ENCODE measurements at regions not wholly inside any gene's neighbourhood (a gene's known extent, or its start where the extent isn't known, plus 50 kb on each side); places are given as distances from the start of the nearest gene placed in this dataset.

DNA sequence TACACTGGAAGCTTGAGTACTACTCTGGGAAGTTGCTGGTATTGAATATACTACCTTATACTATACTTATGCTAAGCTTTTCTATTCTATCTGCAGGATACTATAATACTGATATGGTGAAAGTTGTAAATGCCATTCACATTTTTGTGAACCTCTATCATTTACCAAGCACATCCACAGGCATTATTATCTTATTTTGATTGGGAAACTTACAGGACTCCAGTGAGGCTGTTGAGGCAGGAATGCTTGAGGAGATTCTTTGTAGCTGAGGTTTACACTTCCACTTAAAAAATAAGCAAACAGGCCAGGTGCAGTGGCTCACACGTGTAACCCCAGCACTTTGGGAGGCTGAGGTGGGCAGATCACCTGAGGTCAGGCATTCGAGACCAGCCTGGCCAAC, 442.9 kb downstream of the QKI start:
- H3K9me3 ChIP-seq (ENCODE audit: insufficient read depth, low read length): no peaks in the 10 kb centered on the region
- no peaks in the 10 kb centered on the region for H3K27me3 ChIP-seq (ENCODE audit: low read depth, low read length)
- H3K9ac ChIP-seq (ENCODE audit: low read length): no peak overlapping the region
- TF ChIP-seq, protein P1, sequence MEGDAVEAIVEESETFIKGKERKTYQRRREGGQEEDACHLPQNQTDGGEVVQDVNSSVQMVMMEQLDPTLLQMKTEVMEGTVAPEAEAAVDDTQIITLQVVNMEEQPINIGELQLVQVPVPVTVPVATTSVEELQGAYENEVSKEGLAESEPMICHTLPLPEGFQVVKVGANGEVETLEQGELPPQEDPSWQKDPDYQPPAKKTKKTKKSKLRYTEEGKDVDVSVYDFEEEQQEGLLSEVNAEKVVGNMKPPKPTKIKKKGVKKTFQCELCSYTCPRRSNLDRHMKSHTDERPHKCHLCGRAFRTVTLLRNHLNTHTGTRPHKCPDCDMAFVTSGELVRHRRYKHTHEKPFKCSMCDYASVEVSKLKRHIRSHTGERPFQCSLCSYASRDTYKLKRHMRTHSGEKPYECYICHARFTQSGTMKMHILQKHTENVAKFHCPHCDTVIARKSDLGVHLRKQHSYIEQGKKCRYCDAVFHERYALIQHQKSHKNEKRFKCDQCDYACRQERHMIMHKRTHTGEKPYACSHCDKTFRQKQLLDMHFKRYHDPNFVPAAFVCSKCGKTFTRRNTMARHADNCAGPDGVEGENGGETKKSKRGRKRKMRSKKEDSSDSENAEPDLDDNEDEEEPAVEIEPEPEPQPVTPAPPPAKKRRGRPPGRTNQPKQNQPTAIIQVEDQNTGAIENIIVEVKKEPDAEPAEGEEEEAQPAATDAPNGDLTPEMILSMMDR (IDR thresholded peaks at IDR 0.05; ENCODE audit: low read depth, low read length): no peak
- TF ChIP-seq EZH2phosphoT487 (IDR thresholded peaks at IDR 0.05; ENCODE audit: low read depth): no peak
- H4K20me1 ChIP-seq (ENCODE audit: insufficient read depth, low read length): no peaks in the 10 kb centered on the region
- H3K4me2 ChIP-seq (ENCODE audit: low read length): no peak overlapping the region
- no peak overlapping the region for H2AFZ ChIP-seq (ENCODE audit: low read depth, low read length)
- H3K4me1 ChIP-seq (ENCODE audit: low read length): no peaks in the 10 kb centered on the region
- H3K79me2 ChIP-seq (ENCODE audit: low read length): no peaks in the 10 kb centered on the region
- no peaks in the 10 kb centered on the region for H3K36me3 ChIP-seq (replicated peaks; ENCODE audit: low read depth, low read length)
- no peak overlapping the region for H3K27ac ChIP-seq (ENCODE audit: low read length)
- no peak overlapping the region for H3K4me3 ChIP-seq (ENCODE audit: low read length)

DNA sequence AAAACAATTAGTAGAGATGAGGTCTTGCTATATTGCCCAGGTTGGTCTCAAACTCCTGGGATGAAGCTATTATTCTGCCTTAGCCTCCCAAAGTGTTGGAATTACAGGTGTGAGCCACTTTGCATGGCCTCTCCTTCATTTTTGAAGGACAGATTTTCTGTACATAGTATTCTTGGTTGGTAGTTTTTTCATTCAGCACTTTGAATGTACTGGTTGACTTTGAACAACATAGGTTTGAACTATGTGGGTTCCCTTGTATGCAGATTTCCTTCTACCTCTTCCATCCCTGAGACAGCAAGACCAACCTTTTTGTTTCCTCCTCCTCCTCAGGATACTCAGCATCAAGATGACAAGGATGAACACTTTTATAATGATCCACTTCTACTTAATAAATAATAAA, 436.4 kb downstream of the QKI start:
- H3K4me3 ChIP-seq (ENCODE audit: low read length): no peak overlapping the region
- H3K36me3 ChIP-seq (replicated peaks; ENCODE audit: low read depth, low read length): no peaks in the 10 kb centered on the region
- no peaks in the 10 kb centered on the region for H3K27me3 ChIP-seq (ENCODE audit: low read depth, low read length)
- H4K20me1 ChIP-seq (ENCODE audit: insufficient read depth, low read length): no peaks in the 10 kb centered on the region
- no peak overlapping the region for H3K27ac ChIP-seq (ENCODE audit: low read length)
- no peak for TF ChIP-seq EZH2phosphoT487 (IDR thresholded peaks at IDR 0.05; ENCODE audit: low read depth)
- TF ChIP-seq, protein P1 (IDR thresholded peaks at IDR 0.05; ENCODE audit: low read depth, low read length): no peak
- no peak overlapping the region for H3K4me2 ChIP-seq (ENCODE audit: low read length)
- H3K79me2 ChIP-seq (ENCODE audit: low read length): no peaks in the 10 kb centered on the region
- H3K9me3 ChIP-seq (ENCODE audit: insufficient read depth, low read length): no peaks in the 10 kb centered on the region
- no peaks in the 10 kb centered on the region for H3K4me1 ChIP-seq (ENCODE audit: low read length)
- H3K9ac ChIP-seq (ENCODE audit: low read length): no peak overlapping the region
- H2AFZ ChIP-seq (ENCODE audit: low read depth, low read length): no peak overlapping the region

DNA sequence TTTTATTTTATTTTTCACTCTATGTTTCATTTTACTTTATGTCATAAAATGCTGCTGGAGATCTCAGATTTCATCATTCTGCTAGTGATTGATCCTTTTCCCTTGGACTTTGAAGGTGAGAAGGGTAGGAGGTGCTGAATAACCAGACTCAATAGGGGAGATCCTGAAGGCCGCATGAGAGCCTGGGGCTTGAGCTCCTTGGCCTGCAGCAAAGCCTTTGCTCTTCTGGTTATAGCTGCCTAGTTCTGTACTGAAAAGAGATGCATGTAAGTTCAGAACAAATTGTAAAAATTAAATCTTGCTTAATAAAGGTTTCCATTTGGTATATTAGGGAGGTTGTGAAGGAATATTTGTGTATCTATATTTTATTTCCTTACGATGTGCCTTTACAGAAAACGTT, 430.2 kb downstream of the QKI start:
- Histone ChIP-seq H4K20me1 (ENCODE audit: insufficient read depth, low read length) (no peaks in the 10 kb centered on the region), H2AFZ (ENCODE audit: low read depth, low read length) (no peak overlapping the region), H3K4me1 (ENCODE audit: low read length) (peaks cover 6% of the 10 kb centered on the region), H3K4me3 (ENCODE audit: low read length) (no peak overlapping the region), H3K4me2 (ENCODE audit: low read length) (no peak overlapping the region), H3K79me2 (ENCODE audit: low read length) (no peaks in the 10 kb centered on the region), H3K9me3 (ENCODE audit: insufficient read depth, low read length) (no peaks in the 10 kb centered on the region), H3K9ac (ENCODE audit: low read length) (no peak overlapping the region), H3K36me3 (replicated peaks; ENCODE audit: low read depth, low read length) (no peaks in the 10 kb centered on the region), H3K27me3 (ENCODE audit: low read depth, low read length) (no peaks in the 10 kb centered on the region), H3K27ac (ENCODE audit: low read length) (no peak overlapping the region)
- no peak for TF ChIP-seq EZH2phosphoT487 (IDR thresholded peaks at IDR 0.05; ENCODE audit: low read depth)
- TF ChIP-seq, protein P1 (IDR thresholded peaks at IDR 0.05; ENCODE audit: low read depth, low read length): no peak

DNA sequence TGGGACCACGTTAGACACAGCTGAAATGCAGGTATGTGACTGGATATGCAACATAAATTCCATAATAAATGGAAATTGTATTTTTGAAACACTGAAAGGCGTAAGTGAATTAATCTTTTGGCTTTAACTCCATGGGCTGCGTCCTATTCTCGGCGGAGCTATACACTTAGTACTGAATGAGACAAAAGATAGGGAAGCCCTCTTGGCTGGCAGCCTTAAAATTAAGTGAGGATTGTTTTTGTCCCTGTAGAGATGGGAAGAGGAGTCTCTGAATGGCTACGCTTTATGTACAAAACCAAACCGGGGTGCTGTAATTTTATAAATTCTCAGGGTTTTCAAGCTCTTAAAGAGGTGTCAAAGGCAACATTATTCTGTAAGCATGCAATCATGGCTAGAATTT, 429.8 kb downstream of the QKI start:
- no peak overlapping the region for H3K4me2 ChIP-seq (ENCODE audit: low read length)
- H3K4me3 ChIP-seq (ENCODE audit: low read length): no peak overlapping the region
- H3K27ac ChIP-seq (ENCODE audit: low read length): no peak overlapping the region
- no peak overlapping the region for H2AFZ ChIP-seq (ENCODE audit: low read depth, low read length)
- H3K79me2 ChIP-seq (ENCODE audit: low read length): no peaks in the 10 kb centered on the region
- H3K9ac ChIP-seq (ENCODE audit: low read length): no peak overlapping the region
- peaks cover 6% of the 10 kb centered on the region for H3K4me1 ChIP-seq (ENCODE audit: low read length)
- H3K9me3 ChIP-seq (ENCODE audit: insufficient read depth, low read length): no peaks in the 10 kb centered on the region
- TF ChIP-seq, protein P1 (IDR thresholded peaks at IDR 0.05; ENCODE audit: low read depth, low read length): no peak
- no peak for TF ChIP-seq EZH2phosphoT487 (IDR thresholded peaks at IDR 0.05; ENCODE audit: low read depth)
- H3K27me3 ChIP-seq (ENCODE audit: low read depth, low read length): no peaks in the 10 kb centered on the region
- no peaks in the 10 kb centered on the region for H4K20me1 ChIP-seq (ENCODE audit: insufficient read depth, low read length)
- no peaks in the 10 kb centered on the region for H3K36me3 ChIP-seq (replicated peaks; ENCODE audit: low read depth, low read length)
